ENCODE measurements at regions not wholly inside any gene's neighbourhood (a gene's known extent, or its start where the extent isn't known, plus 50 kb on each side); places are given as distances from the start of the nearest gene placed in this dataset.

DNA sequence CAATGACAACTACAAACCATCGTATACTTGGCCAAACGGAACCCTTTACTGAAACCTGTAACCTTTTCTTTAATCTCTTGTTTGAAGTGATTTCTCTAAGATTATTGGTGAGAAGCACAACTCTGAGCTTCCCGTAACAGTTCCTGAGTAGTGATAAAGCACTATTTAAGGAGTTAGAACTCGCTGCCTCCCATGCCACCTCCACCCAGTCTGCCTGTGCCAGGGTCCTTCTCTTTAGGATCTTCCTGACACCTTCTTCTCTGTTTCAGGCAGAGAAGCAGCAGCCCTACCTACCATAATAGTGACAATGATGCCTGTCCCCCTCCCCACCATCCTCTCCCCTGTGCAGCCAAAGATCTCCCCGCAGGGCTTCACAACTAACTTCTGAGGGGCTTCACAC is 330.6 kb downstream of the ZSWIM6 start:
- Histone ChIP-seq H3K4me3 (ENCODE audit: low read depth in 1 of 2, low read length in 2 of 2) (no peak overlapping the region), H3K27ac (ENCODE audit: low read length) (no peak overlapping the region), H3K4me1 (ENCODE audit: insufficient read depth, low read length) (no peaks in the 10 kb centered on the region), H3K36me3 (ENCODE audit: insufficient read depth, low read length) (no peaks in the 10 kb centered on the region), H3K27me3 (ENCODE audit: insufficient read depth, low read length, poor library complexity) (no peaks in the 10 kb centered on the region), H3K4me2 (ENCODE audit: insufficient read depth, low read length) (no peak overlapping the region), H4K20me1 (ENCODE audit: insufficient read depth, low read length) (no peaks in the 10 kb centered on the region), H2AFZ (ENCODE audit: low read depth, low read length) (no peak overlapping the region), H3K9me3 (ENCODE audit: insufficient read depth, low read length, severe bottlenecking) (no peaks in the 10 kb centered on the region), H3K79me2 (ENCODE audit: insufficient read depth, low read length) (no peaks in the 10 kb centered on the region), H3K9ac (ENCODE audit: low read depth, low read length) (no peak overlapping the region)
- DNase-seq (no peak), ATAC-seq (ENCODE audit: insufficient read depth, low read depth) (no peak)
- no peak for TF ChIP-seq EZH2 (IDR thresholded peaks at IDR 0.05; ENCODE audit: borderline replicate concordance, low read depth, low read length, severe bottlenecking)
- TF ChIP-seq CTCF (IDR thresholded peaks at IDR 0.05; ENCODE audit: borderline replicate concordance, extremely low read depth, low read length, poor library complexity, severe bottlenecking): no peak

DNA sequence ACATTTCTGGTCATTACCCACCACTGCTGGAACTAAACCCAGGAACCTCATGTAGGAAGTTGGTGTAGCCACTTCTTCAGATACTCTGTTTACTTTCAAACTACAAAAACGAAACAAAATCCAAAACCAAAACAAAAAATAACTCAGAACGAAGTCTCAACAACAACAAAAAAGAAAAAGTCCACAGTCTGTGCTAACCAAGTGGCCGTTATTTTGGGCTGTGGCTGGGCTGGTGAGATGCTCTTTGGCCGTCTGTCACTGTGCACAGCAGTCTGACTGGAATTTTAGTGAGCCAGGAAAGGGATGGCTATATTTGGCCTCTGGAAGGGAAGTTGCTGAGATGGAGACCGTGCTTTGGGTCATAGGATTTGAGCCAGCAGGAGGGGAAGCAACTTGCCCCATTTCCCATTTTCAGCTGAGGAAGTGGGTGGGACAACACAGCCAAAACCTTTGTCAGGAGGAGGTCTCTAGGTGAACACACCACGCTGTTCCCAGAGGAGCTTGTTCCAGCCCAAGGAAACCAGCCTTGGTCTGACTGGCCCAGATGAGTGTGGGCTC is 334.1 kb downstream of the ZSWIM6 start:
- no peaks in the 10 kb centered on the region for H4K20me1 ChIP-seq (ENCODE audit: insufficient read depth, low read length)
- ATAC-seq (ENCODE audit: insufficient read depth, low read depth) (no peak), DNase-seq (no peak)
- no peaks in the 10 kb centered on the region for H3K36me3 ChIP-seq (ENCODE audit: insufficient read depth, low read length)
- H2AFZ ChIP-seq (ENCODE audit: low read depth, low read length): no peak overlapping the region
- no peaks in the 10 kb centered on the region for H3K9me3 ChIP-seq (ENCODE audit: insufficient read depth, low read length, severe bottlenecking)
- no peak overlapping the region for H3K27ac ChIP-seq (ENCODE audit: low read length)
- H3K9ac ChIP-seq (ENCODE audit: low read depth, low read length): no peak overlapping the region
- no peak overlapping the region for H3K4me3 ChIP-seq (ENCODE audit: low read depth in 1 of 2, low read length in 2 of 2)
- H3K79me2 ChIP-seq (ENCODE audit: insufficient read depth, low read length): no peaks in the 10 kb centered on the region
- TF ChIP-seq EZH2 (IDR thresholded peaks at IDR 0.05; ENCODE audit: borderline replicate concordance, low read depth, low read length, severe bottlenecking) (no peak), CTCF (IDR thresholded peaks at IDR 0.05; ENCODE audit: borderline replicate concordance, extremely low read depth, low read length, poor library complexity, severe bottlenecking) (no peak)
- H3K27me3 ChIP-seq (ENCODE audit: insufficient read depth, low read length, poor library complexity): no peaks in the 10 kb centered on the region
- no peak overlapping the region for H3K4me2 ChIP-seq (ENCODE audit: insufficient read depth, low read length)
- no peaks in the 10 kb centered on the region for H3K4me1 ChIP-seq (ENCODE audit: insufficient read depth, low read length)

GRCh38 chr5:61667525-61668218 is 335.6 kb downstream of the ZSWIM6 start:
- Histone ChIP-seq H3K27me3 (ENCODE audit: insufficient read depth, low read length, poor library complexity) (no peaks in the 10 kb centered on the region), H3K36me3 (ENCODE audit: insufficient read depth, low read length) (no peaks in the 10 kb centered on the region), H3K4me2 (ENCODE audit: insufficient read depth, low read length) (no peak overlapping the region), H3K79me2 (ENCODE audit: insufficient read depth, low read length) (no peaks in the 10 kb centered on the region), H3K9me3 (ENCODE audit: insufficient read depth, low read length, severe bottlenecking) (no peaks in the 10 kb centered on the region), H3K9ac (ENCODE audit: low read depth, low read length) (no peak overlapping the region), H4K20me1 (ENCODE audit: insufficient read depth, low read length) (no peaks in the 10 kb centered on the region), H3K4me1 (ENCODE audit: insufficient read depth, low read length) (no peaks in the 10 kb centered on the region), H3K4me3 (ENCODE audit: low read depth in 1 of 2, low read length in 2 of 2) (no peak overlapping the region), H3K27ac (ENCODE audit: low read length) (no peak overlapping the region), H2AFZ (ENCODE audit: low read depth, low read length) (no peak overlapping the region)
- DNase-seq: no peak
- no peak for TF ChIP-seq EZH2 (IDR thresholded peaks at IDR 0.05; ENCODE audit: borderline replicate concordance, low read depth, low read length, severe bottlenecking)
- no peak for TF ChIP-seq CTCF (IDR thresholded peaks at IDR 0.05; ENCODE audit: borderline replicate concordance, extremely low read depth, low read length, poor library complexity, severe bottlenecking)
- no peak for ATAC-seq (ENCODE audit: insufficient read depth, low read depth)
